Ascending aorta (tissue), 2 donors: ENCODE measurements at regions not wholly inside any gene's neighbourhood (a gene's known extent, or its start where the extent isn't known, plus 50 kb on each side); places are given as distances from the start of the nearest gene placed in this dataset.

Source experiments
- DNase-seq, 2 donors: peaks; one replicate each; pipeline ENCODE4 v3.0.0-alpha.2; 2019; ENCODE audit warnings: low spot score in 2 of 2
- H3K27ac ChIP-seq, 2 donors: fragments of 200-600 bp; sonication (generic); one replicate each; pipeline ENCODE4 v1.5.1; 2016 to 2017; ENCODE audit warnings: mild to moderate bottlenecking in 1 of 2
- H3K27me3 ChIP-seq: fragments of 200-600 bp; sonication (generic); one replicate; pipeline ENCODE4 v1.5.1; 2017
- H3K36me3 ChIP-seq, 2 donors: fragments of 200-600 bp; sonication (generic); one replicate each; pipeline ENCODE4 v1.5.1; 2016
- H3K4me1 ChIP-seq, 2 donors: fragments of 200-600 bp; sonication (generic); one replicate each; pipeline ENCODE4 v1.5.1; 2016 to 2017; ENCODE audit warnings: mild to moderate bottlenecking in 1 of 2
- H3K4me3 ChIP-seq, 2 donors: fragments of 200-600 bp; sonication (generic); one replicate each; pipeline ENCODE4 v1.5.1; 2016 to 2017; ENCODE audit warnings: mild to moderate bottlenecking in 1 of 2
- H3K9me3 ChIP-seq, 2 donors: fragments of 200-600 bp; sonication (generic); one replicate each; pipeline ENCODE4 v1.5.1; 2016
- intact Hi-C: fragments of 100-400 bp; cut with DNase I; formaldehyde crosslinking; loops from one replicate; pipeline ENCODE4 v1.15.1; 2023
- TF ChIP-seq, protein P1 (sequence below), 3 experiments: fragments of 200-600 bp in 2 of 3; fragments of 450-650 bp in 1 of 3; sonication (generic) in 2 of 3; IDR thresholded peaks; one replicate each; pipeline ENCODE4 v1.5.1; 2016 to 2019; ENCODE audit warnings: antibody characterized with exemption in 3 of 3, mild to moderate bottlenecking in 1 of 3, moderate library complexity in 1 of 3

DNA sequence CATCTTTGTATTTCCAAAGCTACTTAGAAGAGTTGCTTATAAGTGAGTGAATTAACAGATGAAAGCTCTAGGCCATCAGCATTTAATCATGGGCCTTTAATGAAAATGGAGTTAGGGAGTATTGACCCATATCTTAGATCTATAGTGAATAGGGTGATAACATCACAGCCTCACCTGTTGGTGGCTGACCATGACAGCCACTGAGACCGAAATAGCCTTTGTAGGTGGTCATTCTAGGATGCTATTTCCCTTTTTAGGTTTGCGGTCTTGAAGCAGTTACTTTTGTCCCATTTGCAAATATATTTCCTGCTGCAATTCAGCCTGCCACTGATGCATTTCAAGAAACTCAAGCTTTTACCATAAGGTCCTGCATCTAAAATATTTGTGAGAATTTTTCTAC lies 410.1 kb upstream of the LYPLAL1 start:
- Histone ChIP-seq H3K27me3 (no peaks in the 10 kb centered on the region), H3K4me1 (no peaks in the 10 kb centered on the region), H3K27ac (no peak overlapping the region), H3K4me3 (no peak overlapping the region), H3K9me3 (no peaks in the 10 kb centered on the region), H3K36me3 (no peaks in the 10 kb centered on the region)
- TF ChIP-seq, protein P1, sequence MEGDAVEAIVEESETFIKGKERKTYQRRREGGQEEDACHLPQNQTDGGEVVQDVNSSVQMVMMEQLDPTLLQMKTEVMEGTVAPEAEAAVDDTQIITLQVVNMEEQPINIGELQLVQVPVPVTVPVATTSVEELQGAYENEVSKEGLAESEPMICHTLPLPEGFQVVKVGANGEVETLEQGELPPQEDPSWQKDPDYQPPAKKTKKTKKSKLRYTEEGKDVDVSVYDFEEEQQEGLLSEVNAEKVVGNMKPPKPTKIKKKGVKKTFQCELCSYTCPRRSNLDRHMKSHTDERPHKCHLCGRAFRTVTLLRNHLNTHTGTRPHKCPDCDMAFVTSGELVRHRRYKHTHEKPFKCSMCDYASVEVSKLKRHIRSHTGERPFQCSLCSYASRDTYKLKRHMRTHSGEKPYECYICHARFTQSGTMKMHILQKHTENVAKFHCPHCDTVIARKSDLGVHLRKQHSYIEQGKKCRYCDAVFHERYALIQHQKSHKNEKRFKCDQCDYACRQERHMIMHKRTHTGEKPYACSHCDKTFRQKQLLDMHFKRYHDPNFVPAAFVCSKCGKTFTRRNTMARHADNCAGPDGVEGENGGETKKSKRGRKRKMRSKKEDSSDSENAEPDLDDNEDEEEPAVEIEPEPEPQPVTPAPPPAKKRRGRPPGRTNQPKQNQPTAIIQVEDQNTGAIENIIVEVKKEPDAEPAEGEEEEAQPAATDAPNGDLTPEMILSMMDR (IDR thresholded peaks at IDR 0.05), result no peak
- DNase-seq, result no peak
- intact Hi-C loops, result no loop called here

DNA sequence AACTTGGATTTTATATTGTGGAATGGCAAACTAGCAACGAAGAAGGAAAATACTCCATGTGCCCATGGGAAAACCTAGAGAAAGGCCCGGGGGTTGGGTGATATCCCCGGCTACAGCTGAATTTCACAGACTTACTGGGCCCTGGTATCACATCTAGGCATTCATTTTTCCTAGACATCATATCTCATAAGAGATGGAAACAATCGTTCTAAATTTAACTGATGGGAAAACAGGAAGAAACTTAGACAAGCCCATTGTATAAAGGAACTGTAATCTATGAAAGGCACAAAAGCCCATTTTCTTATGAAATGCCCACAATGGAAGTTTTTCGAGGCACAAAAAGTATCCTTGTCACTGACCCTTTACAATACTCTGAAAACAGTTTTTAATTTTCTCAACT lies 407.9 kb upstream of the LYPLAL1 start:
- TF ChIP-seq, protein P1 (IDR thresholded peaks at IDR 0.05), result no peak
- no peaks in the 10 kb centered on the region for H3K36me3 ChIP-seq

DNA sequence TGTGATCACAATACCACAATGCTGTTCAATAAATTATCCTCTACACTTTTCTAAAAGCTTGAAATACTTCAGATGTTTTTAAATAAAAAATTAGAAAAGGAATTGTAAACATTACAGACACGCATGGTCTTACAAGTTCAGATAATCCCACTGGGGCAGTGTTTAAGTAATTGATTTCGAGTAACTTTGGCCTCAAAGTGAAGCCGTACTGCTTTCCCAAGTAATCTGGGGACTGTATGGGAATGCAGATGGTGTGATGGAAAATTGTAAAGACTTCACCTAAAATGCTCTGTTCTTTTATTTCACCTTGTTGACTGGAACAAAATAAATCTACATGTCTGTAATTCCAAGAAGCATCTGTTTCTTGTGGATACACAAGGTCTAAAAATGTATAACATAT lies 401.7 kb upstream of the LYPLAL1 start:
- TF ChIP-seq, protein P1 (IDR thresholded peaks at IDR 0.05), result no peak
- Histone ChIP-seq H3K4me3 (no peak overlapping the region), H3K27ac (no peak overlapping the region), H3K36me3 (no peaks in the 10 kb centered on the region), H3K27me3 (no peaks in the 10 kb centered on the region), H3K4me1 (no peaks in the 10 kb centered on the region), H3K9me3 (no peaks in the 10 kb centered on the region)
- no peak for DNase-seq
- intact Hi-C loops, result no loop called here

More for the DNA sequence above, 407.9 kb upstream of the LYPLAL1 start:
- Histone ChIP-seq H3K27me3 (no peaks in the 10 kb centered on the region), H3K4me1 (no peaks in the 10 kb centered on the region), H3K27ac (no peak overlapping the region), H3K9me3 (no peaks in the 10 kb centered on the region), H3K4me3 (no peak overlapping the region)
- intact Hi-C loops, result no loop called here
- no peak for DNase-seq

DNA sequence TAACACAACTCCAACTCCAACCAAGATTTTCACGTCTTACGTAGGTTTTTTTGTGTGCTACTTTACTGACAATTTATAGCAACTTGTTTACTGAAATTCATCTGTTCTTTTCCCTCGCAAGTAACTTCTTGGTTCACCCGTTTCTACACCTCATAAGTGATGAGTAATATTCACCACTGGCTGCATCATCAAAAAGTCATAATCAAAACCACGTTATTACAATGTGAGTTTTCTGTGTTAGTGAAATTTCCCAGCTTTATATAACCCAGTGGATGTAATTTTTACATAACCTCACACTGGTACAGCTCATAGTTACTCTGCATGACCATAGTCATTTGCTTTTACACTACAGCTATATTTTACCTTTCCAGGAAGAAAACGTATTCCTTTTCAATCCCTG lies 401.1 kb upstream of the LYPLAL1 start:
- Histone ChIP-seq H3K27ac (no peak overlapping the region), H3K36me3 (no peaks in the 10 kb centered on the region), H3K4me3 (no peak overlapping the region), H3K9me3 (no peaks in the 10 kb centered on the region), H3K4me1 (no peaks in the 10 kb centered on the region), H3K27me3 (no peaks in the 10 kb centered on the region)
- TF ChIP-seq, protein P1 (IDR thresholded peaks at IDR 0.05), result no peak
- DNase-seq, result no peak
- intact Hi-C loops, result no loop called here

DNA sequence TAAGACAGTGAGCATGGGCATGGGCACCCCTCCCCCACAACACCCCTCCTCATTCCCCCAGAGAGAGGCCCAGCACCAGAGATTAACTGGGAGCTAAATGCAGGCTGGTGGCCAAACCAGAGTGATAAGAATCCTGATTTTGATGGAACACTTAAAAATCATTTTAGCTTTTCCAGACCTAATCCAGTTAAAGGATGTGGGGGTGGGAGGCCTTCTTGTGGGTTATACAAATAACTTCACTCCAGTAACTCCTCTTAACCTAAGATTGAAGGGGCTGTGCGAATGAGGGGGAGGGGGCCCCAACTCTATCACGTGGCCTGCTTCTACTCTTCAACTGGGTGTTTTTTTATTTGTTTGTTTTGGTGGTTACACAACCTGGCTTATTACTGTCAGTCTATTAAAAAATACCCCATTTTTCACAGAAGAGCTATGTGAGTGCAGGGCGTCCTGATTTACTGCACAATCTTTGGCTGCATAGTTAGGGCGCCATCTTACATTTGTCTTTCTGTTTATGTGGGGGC lies 398.1 kb upstream of the LYPLAL1 start:
- intact Hi-C loops, result no loop called here
- Histone ChIP-seq H3K27ac (no peak overlapping the region), H3K4me3 (no peak overlapping the region), H3K9me3 (no peaks in the 10 kb centered on the region), H3K4me1 (no peaks in the 10 kb centered on the region), H3K27me3 (no peaks in the 10 kb centered on the region), H3K36me3 (no peaks in the 10 kb centered on the region)
- TF ChIP-seq, protein P1 (IDR thresholded peaks at IDR 0.05), result no peak
- DNase-seq, result no peak
